ENCODE measurements at regions not wholly inside any gene's neighbourhood (a gene's known extent, or its start where the extent isn't known, plus 50 kb on each side); places are given as distances from the start of the nearest gene placed in this dataset.
"Not testable (repeated sequence)": the region's sequence is repeated elsewhere in the genome, so short reads cannot be mapped to it uniquely, and the experiment has no call there.

- Histone ChIP-seq H3K27me3 (ENCODE audit: control insufficient read depth, insufficient read depth, low read length) (no peaks in the 10 kb centered on the region), H3K4me3 (ENCODE audit: low read depth, low read length) (no peak overlapping the region), H3K36me3 (ENCODE audit: control insufficient read depth, insufficient read depth, low read length) (no peaks in the 10 kb centered on the region)
- FAIRE-seq (no peak), DNase-seq (ENCODE audit: low read depth) (no peak)
- TF ChIP-seq CTCF (IDR thresholded peaks at IDR 0.05; ENCODE audit: insufficient read depth, low read length, severe bottlenecking): no peak
These were observed 130.0 kb downstream of the CPZ start for GRCh38 chr4:8722556-8722955.

GRCh38 chr4:8721621-8722020, 129.1 kb downstream of the CPZ start:
- FAIRE-seq (no peak), DNase-seq (ENCODE audit: low read depth) (no peak)
- H3K36me3 ChIP-seq (ENCODE audit: control insufficient read depth, insufficient read depth, low read length): no peaks in the 10 kb centered on the region
- TF ChIP-seq CTCF (IDR thresholded peaks at IDR 0.05; ENCODE audit: insufficient read depth, low read length, severe bottlenecking): no peak
- H3K27me3 ChIP-seq (ENCODE audit: control insufficient read depth, insufficient read depth, low read length): no peaks in the 10 kb centered on the region
- no peak overlapping the region for H3K4me3 ChIP-seq (ENCODE audit: low read depth, low read length)

GRCh38 chr4:8719421-8719820, 126.9 kb downstream of the CPZ start:
- no peaks in the 10 kb centered on the region for H3K36me3 ChIP-seq (ENCODE audit: control insufficient read depth, insufficient read depth, low read length)
- H3K27me3 ChIP-seq (ENCODE audit: control insufficient read depth, insufficient read depth, low read length): no peaks in the 10 kb centered on the region
- no peak overlapping the region for H3K4me3 ChIP-seq (ENCODE audit: low read depth, low read length)
- TF ChIP-seq CTCF (IDR thresholded peaks at IDR 0.05; ENCODE audit: insufficient read depth, low read length, severe bottlenecking): no peak
- FAIRE-seq (no peak), DNase-seq (ENCODE audit: low read depth) (no peak)

- not testable (repeated sequence) for H3K27me3 ChIP-seq (ENCODE audit: control insufficient read depth, insufficient read depth, low read length); H3K4me3 ChIP-seq (ENCODE audit: low read depth, low read length); H3K36me3 ChIP-seq (ENCODE audit: control insufficient read depth, insufficient read depth, low read length); FAIRE-seq; DNase-seq (ENCODE audit: low read depth)
These were observed 124.9 kb downstream of the CPZ start for GRCh38 chr4:8717470-8717869.

GRCh38 chr4:8710946-8711345, 118.4 kb downstream of the CPZ start:
- H3K27me3 ChIP-seq (ENCODE audit: control insufficient read depth, insufficient read depth, low read length): no peaks in the 10 kb centered on the region
- TF ChIP-seq CTCF (IDR thresholded peaks at IDR 0.05; ENCODE audit: insufficient read depth, low read length, severe bottlenecking): no peak
- no peak overlapping the region for H3K4me3 ChIP-seq (ENCODE audit: low read depth, low read length)
- no peaks in the 10 kb centered on the region for H3K36me3 ChIP-seq (ENCODE audit: control insufficient read depth, insufficient read depth, low read length)
- DNase-seq (ENCODE audit: low read depth) (no peak), FAIRE-seq (no peak)

- H3K27me3 ChIP-seq (ENCODE audit: control insufficient read depth, insufficient read depth, low read length): no peaks in the 10 kb centered on the region
- no peaks in the 10 kb centered on the region for H3K36me3 ChIP-seq (ENCODE audit: control insufficient read depth, insufficient read depth, low read length)
- no peak for FAIRE-seq
- TF ChIP-seq CTCF (IDR thresholded peaks at IDR 0.05; ENCODE audit: insufficient read depth, low read length, severe bottlenecking): no peak
- no peak for DNase-seq (ENCODE audit: low read depth)
- no peak overlapping the region for H3K4me3 ChIP-seq (ENCODE audit: low read depth, low read length)
These were observed 117.9 kb downstream of the CPZ start for GRCh38 chr4:8710416-8710815.
